ENCODE measurements at regions not wholly inside any gene's neighbourhood (a gene's known extent, or its start where the extent isn't known, plus 50 kb on each side); places are given as distances from the start of the nearest gene placed in this dataset.
"Not testable (repeated sequence)": the region's sequence is repeated elsewhere in the genome, so short reads cannot be mapped to it uniquely, and the experiment has no call there.

DNA sequence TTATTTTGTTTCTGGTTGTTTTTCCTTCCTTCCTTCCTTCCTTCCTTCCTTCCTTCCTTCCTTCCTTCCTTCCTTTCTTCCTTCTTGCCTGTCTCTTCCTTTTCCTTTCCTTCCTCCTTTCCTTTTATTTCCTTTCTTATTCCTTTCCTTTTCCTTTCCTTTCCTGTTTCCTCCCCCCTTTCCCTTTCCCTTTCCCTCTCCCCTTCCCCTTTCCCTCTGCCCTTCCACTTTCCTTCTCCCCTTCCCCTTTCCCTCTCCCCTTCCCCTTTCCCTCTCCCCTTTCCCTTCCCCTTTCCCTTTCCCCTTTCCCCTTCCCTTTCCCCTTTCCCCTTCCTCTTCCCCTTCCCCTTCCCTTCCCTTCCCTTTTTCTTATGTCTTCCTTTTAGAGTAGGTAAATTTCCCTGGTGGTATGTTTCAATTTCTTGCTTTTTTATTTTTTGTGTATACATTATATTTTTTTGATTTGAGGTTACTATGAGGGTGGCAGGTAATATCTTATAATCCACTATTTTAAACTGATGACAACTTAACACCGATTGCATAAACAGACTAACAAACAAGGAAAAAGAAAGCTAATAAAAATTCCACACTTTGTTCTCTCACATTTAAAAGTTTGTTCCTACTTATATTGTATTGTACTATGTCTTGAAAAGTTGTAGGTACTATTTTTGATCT, 311.0 kb upstream of the FSHR start:
- DNase-seq, result no peak

DNA sequence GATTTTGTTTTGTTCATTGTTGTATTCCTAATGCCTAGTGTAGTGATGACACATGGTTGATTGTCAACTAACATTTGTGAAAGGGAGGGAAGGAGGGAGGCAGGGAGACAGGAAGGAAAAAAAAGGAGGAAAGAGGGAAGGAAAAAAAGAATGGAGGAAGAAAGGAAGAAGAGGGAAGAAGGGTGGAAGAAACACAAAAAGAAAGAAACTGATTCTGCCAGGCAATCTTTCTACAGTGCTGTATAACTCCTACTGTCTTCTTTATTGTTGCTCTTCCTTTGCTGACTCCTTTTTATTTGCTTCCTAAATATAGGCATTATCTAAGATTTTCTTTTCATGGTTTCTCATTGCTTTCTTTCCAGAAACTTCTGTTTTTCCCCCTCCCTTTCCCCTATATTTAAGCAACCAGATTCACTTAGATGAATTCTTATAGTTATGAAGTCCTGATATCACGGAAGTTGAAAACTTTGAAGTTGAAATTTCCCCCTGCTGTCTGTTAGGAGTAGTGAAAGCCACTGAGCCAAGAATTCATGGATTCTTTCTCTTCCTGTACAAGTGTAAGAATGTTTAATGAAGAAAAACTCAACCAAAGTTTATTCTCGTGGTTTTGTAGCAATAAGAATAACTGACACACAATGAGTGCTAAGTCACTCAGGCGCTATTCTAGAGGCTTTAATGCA, 305.1 kb upstream of the FSHR start:
- no peak for DNase-seq

- no peak for DNase-seq
Observed at GRCh38 chr2:49444005-49444404, 289.7 kb upstream of the FSHR start.

GRCh38 chr2:49426996-49427395, 272.7 kb upstream of the FSHR start:
- no peak for DNase-seq

- DNase-seq, result no peak
Observed at GRCh38 chr2:49416252-49416651, 261.9 kb upstream of the FSHR start.

GRCh38 chr2:49404108-49404507, 249.8 kb upstream of the FSHR start:
- DNase-seq, result no peak

DNA sequence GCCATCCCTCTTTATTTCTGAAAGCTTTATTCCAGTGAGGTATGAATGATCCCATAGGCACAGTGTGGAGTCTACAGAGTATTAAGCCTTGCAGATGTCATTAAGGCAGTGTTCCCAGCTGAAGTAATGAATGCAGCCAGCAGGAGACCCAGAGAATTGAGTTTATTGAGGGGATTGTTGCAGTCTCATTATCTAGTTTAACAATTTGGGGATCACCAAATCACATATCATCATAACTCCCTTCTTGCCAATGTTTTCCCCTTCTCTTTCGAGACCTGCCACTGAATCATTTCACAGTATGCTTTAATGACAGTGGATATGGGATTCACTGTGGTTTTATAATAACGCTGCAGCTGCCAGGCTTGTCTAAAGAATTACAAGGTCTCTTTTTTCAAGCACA, 249.3 kb upstream of the FSHR start:
- DNase-seq, result no peak

- no peak for DNase-seq
Observed at GRCh38 chr2:49379406-49379805, 225.1 kb upstream of the FSHR start.

DNA sequence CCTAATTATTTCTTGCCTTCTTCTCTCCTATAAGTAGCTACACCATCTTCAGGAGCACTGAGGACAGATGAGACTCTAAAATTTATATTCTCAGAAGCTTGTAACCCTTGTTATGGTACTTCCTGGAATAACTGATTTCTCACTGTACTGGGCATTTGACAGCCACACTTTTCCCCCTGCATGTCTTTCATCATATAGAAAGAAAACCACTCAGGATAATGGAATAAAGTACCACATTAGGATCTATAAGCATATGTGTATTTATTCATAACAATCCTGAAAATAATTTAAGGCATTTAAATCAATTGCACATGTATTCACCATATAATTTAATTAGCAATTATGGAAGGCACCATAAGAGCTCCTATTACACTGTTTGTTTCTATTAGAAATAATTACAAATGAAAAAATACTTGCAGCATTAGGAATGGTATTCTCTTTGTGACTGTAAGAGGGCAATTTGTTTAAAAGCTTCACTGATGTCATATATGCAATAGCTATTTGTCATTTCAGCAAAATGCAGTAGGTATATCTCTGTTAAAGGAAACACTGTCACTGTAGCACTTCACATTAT, 216.9 kb upstream of the FSHR start:
- DNase-seq, result peak; percentile 37

- no peak for DNase-seq
Observed at GRCh38 chr2:49369650-49370049, 215.3 kb upstream of the FSHR start.

GRCh38 chr2:49369101-49369500, 214.8 kb upstream of the FSHR start:
- DNase-seq, result no peak

DNA sequence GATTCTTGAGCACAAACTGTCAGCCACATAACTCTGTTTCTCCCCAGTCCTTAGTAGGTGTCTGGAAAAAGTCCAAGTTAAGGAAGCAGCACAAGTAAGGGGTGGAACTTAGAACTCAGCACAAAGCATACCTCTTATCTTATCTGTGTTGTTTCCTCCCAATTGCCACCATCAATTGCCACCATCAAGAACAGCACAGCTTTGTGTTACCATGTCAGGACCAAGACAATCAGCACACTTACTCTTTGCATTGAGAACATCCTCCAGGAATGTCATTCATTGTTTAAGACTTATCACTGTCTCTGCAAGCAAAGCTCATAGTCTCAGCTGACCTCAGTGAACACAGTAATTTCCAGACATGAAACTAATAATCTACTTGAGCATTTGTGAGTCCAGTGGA, 212.7 kb upstream of the FSHR start:
- DNase-seq, result no peak

- DNase-seq, result no peak
Observed at GRCh38 chr2:49360407-49360767, 206.1 kb upstream of the FSHR start.

GRCh38 chr2:49359721-49360406, 205.5 kb upstream of the FSHR start:
- DNase-seq, result no peak

DNA sequence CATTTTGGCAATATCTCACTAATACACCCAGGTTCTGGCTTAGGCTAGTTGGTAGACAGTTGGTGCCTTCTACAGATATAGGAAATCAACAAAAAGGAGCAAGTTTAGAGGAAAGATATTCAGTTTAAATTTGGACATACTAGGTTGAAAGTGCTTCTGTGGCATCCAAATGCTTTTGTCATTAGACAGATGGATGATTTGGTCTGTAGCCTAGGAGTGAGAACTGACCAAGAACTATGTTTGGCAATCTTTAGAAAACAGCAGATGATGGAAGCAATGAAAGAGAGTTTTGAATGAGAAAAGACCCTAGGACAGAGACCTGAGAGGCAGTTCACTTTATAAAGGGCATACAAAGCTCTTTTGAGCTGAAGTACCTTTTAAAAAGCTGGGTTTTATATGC, 201.3 kb upstream of the FSHR start:
- DNase-seq, result no peak

DNA sequence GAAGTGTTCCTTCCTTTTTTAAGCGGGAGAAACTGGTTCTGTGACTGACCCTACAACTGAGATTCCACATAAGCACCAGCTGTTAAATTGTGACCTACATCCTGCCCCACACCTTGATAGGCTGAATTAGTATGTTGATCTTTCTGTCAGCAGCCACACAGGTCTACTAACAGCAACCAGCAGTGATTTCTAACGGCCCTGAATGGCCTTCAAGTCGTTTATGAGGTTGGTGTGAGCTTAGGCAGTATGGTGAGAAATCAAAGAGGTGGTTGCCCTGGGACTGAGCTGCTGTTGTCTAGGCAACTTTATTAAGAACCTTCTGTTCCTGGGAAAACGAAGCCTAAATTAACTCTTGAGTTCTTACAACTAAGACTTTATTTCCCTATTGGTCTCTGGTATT, 197.2 kb upstream of the FSHR start:
- no peak for DNase-seq

DNA sequence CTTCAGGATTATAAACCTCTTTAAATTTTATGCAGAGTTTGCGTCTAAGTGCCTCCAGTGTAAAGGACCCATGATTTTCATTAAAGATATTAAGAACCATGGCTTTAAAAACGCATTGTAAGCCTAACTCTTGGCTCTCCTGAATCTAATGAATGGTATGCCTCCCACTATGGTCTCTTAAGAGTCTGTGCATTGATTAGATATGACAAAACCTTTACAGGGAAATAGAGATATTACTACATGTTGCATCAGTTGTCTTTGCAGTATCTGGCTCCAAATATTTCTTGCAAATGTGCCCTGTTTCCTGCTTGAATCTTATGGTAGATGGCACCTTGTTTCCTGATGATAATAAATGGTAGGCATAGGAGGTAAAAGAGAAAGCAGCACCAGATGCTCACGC, 189.3 kb upstream of the FSHR start:
- DNase-seq, result no peak

GRCh38 chr2:49342156-49342555, 187.8 kb upstream of the FSHR start:
- no peak for DNase-seq

- no peak for DNase-seq
Observed at GRCh38 chr2:49335546-49335945, 181.2 kb upstream of the FSHR start.

DNA sequence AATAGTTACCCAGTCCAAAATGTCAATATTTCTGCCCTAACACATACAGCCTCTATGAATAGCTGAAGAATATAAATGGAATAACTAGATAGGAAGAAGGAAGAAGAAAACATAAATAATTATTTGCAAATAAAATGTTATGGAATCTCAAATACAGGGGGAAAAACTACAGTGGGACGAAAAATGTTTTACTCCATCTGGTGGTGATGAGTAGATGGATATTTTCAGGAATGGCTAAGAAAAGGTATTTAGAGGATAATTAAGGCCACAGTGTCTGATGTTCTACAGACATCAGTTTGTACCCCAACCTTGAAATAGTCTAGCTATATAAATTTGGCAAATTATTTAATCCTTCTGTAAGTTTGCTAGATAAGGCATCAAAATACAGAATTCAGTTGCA, 178.1 kb upstream of the FSHR start:
- DNase-seq, result no peak

DNA sequence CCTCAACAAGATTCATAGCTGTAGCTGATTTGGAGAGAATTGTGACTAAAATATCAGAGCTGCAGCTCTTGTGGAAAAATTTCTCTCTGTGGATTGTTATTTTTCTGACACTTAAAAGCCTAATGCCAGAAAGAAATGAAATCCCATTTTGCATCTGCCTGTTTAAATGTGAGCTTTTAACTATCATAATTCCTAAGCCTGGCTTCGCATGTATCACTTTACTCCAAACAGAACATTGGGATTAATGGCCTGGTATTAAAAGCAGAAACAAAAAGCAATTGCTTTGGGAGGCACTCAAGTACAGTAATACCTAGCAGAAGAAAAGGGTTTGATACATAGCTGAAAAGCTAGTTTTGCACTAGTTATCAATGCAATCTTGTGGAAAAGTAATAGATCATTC, 164.2 kb upstream of the FSHR start:
- DNase-seq, result no peak

- no peak for DNase-seq
Observed at GRCh38 chr2:49309461-49309860, 155.1 kb upstream of the FSHR start.

DNA sequence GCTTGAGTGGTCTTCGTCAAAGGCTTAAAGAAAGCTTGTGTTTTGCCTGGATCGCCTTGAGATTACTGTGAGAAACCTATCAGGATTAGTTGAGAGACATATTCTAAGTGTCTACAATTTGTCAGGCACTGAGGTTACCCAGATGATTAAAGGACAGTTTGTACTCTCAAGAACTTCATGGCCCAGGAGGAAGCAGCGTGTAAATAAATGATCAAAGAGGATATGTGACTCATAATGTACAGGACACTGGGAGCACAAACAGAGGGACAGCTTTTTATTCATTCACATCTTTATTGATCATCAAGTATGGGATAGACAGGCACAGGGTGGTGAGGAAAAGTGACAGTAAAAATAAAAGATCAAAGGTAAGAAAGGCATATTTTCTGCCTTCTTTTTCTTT, 152.6 kb upstream of the FSHR start:
- no peak for DNase-seq

DNA sequence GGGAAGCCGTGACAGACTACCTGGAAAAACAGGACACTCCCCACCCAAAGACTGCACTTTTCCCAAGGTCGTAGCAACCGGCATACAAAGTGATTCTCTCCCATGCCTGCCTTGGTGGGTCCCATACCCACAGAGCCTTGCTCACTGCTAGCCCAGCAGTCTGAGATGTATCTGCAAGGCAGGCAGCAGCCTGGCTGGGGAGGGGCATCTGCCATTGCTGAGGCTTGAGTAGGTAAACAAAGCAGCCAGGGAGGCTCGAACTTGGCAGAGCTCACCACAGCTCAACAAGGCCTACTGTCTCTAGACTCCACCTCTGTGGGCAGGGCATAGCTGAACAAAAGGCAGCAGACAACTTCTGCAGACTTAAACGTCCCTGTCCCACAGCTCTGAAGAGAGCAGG, 144.4 kb upstream of the FSHR start:
- not testable (repeated sequence) for DNase-seq
